Activated CD4-positive, alpha-beta T cell treated with anti-CD3 and anti-CD28 coated beads, Interleukin-2, Interleukin-4, amounts not matched to agents 100 ng/mL and 50 ng/mL, durations not matched to agents 16 hours and 8 hours (primary cell): ENCODE measurements at regions not wholly inside any gene's neighbourhood (a gene's known extent, or its start where the extent isn't known, plus 50 kb on each side); places are given as distances from the start of the nearest gene placed in this dataset.
"Not testable (repeated sequence)": the region's sequence is repeated elsewhere in the genome, so short reads cannot be mapped to it uniquely, and the experiment has no call there.

Experiments
- DNase-seq: peaks from one replicate; pipeline ENCODE4 v3.0.0-alpha.2; 2020; ENCODE audit warnings: low spot score

GRCh38 chr1:90349510-90349909 is 354.6 kb downstream of the ZNF326 start:
- DNase-seq, result no peak

GRCh38 chr1:90348934-90349333 is 354.0 kb downstream of the ZNF326 start:
- no peak for DNase-seq

- not testable (repeated sequence) for DNase-seq
Measured at GRCh38 chr1:90348459-90348858, 353.5 kb downstream of the ZNF326 start.

- no peak for DNase-seq
Measured at GRCh38 chr1:90347366-90347765, 352.5 kb downstream of the ZNF326 start.

- no peak for DNase-seq
Measured at GRCh38 chr1:90346757-90347156, 351.8 kb downstream of the ZNF326 start.

- no peak for DNase-seq
Measured at GRCh38 chr1:90346349-90346748, 351.4 kb downstream of the ZNF326 start.

- no peak for DNase-seq
Measured at GRCh38 chr1:90344963-90345730, 350.2 kb downstream of the ZNF326 start.

GRCh38 chr1:90341516-90341915 is 346.6 kb downstream of the ZNF326 start:
- no peak for DNase-seq

- no peak for DNase-seq
Measured at GRCh38 chr1:90340606-90341005, 345.7 kb downstream of the ZNF326 start.

- no peak for DNase-seq
Measured at GRCh38 chr1:90339811-90340210, 344.9 kb downstream of the ZNF326 start.

GRCh38 chr1:90336552-90337324 is 341.8 kb downstream of the ZNF326 start:
- no peak for DNase-seq

- no peak for DNase-seq
Measured at GRCh38 chr1:90335558-90335957, 340.6 kb downstream of the ZNF326 start.

GRCh38 chr1:90334137-90334536 is 339.2 kb downstream of the ZNF326 start:
- no peak for DNase-seq

- DNase-seq, result no peak
Measured at GRCh38 chr1:90325168-90325567, 330.3 kb downstream of the ZNF326 start.

GRCh38 chr1:90322186-90322585 is 327.3 kb downstream of the ZNF326 start:
- DNase-seq, result no peak

- DNase-seq, result no peak
Measured at GRCh38 chr1:90319918-90320317, 325.0 kb downstream of the ZNF326 start.

GRCh38 chr1:90318431-90318830 is 323.5 kb downstream of the ZNF326 start:
- no peak for DNase-seq

GRCh38 chr1:90317628-90318027 is 322.7 kb downstream of the ZNF326 start:
- no peak for DNase-seq

- no peak for DNase-seq
Measured at GRCh38 chr1:90314533-90314932, 319.6 kb downstream of the ZNF326 start.

GRCh38 chr1:90313778-90314177 is 318.9 kb downstream of the ZNF326 start:
- DNase-seq, result no peak

- DNase-seq, result no peak
Measured at GRCh38 chr1:90309806-90310205, 314.9 kb downstream of the ZNF326 start.

- no peak for DNase-seq
Measured at GRCh38 chr1:90308421-90308820, 313.5 kb downstream of the ZNF326 start.

GRCh38 chr1:90305577-90305976 is 310.7 kb downstream of the ZNF326 start:
- no peak for DNase-seq
